Sigmoid colon (tissue), 4 donors: ENCODE measurements at regions not wholly inside any gene's neighbourhood (a gene's known extent, or its start where the extent isn't known, plus 50 kb on each side); places are given as distances from the start of the nearest gene placed in this dataset.

ENCODE experiments used
- CTCF ChIP-seq, 4 experiments: fragments of 450-650 bp in 3 of 4; fragments of 200-600 bp in 1 of 4; IDR thresholded peaks; one replicate each; pipeline ENCODE4 v1.5.1; 2016 to 2019; ENCODE audit warnings: antibody characterized with exemption in 4 of 4, mild to moderate bottlenecking in 3 of 4, moderate library complexity in 2 of 4
- EP300 ChIP-seq, 4 donors: sonication (generic); formaldehyde crosslinking; IDR thresholded peaks; one replicate each; pipeline ENCODE4 v1.6.1; 2017; ENCODE audit warnings: antibody characterized with exemption in 4 of 4

GRCh38 chr3:117898722-117899522, 1135.7 kb downstream of the IGSF11 start:
- TF ChIP-seq EP300 (IDR thresholded peaks at IDR 0.05) = no peak
- no peak for TF ChIP-seq CTCF (IDR thresholded peaks at IDR 0.05)
